GM18511 (cell line): ENCODE measurements at regions not wholly inside any gene's neighbourhood (a gene's known extent, or its start where the extent isn't known, plus 50 kb on each side); places are given as distances from the start of the nearest gene placed in this dataset.
"Not testable (repeated sequence)": the region's sequence is repeated elsewhere in the genome, so short reads cannot be mapped to it uniquely, and the experiment has no call there.

Experiments
- ATAC-seq: cut with Tn5 transposase; IDR thresholded peaks from one replicate; pipeline ENCODE4 v1.9.1; 2021; ENCODE audit warnings: mild to moderate bottlenecking, moderate library complexity; ENCODE audit not compliant: unreplicated experiment

DNA sequence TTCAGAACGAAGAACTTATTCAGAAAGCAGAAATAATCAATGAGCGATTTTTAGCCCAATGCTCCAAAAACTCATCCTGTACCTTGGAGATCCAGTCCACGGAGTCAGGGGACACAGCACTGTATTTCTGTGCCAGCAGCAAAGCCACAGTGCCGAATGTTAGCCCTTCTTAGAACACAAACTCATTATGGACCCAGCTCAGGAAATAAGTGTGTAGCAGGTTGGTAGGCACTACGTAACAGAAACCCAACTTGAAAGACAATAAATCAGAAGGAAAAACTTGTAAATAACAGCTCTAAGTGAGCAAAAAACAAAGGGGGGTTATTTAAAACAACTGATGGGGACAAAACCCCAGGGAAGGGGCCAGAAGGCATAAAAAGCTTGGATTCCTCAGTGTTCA, 112.0 kb upstream of the PRSS1 start:
- ATAC-seq = no peak

DNA sequence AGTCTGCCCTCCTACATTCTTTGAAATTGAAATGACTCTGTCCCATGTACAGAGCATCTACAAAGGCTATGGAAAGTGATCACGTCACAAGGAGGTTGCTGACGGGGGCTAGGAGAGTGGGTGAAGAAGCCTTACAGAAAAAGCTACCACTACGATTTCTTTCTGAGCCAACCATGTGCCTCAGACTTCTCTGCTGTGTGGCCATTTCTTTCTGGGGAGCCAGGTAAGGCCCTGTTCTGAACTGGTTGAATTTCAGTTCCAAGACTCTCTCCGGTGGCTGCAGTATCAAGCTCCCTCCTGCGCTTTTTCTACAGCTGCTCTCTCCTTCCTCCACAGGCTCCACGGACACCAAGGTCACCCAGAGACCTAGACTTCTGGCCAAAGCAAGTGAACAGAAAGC, 112.5 kb upstream of the PRSS1 start:
- ATAC-seq = no peak

DNA sequence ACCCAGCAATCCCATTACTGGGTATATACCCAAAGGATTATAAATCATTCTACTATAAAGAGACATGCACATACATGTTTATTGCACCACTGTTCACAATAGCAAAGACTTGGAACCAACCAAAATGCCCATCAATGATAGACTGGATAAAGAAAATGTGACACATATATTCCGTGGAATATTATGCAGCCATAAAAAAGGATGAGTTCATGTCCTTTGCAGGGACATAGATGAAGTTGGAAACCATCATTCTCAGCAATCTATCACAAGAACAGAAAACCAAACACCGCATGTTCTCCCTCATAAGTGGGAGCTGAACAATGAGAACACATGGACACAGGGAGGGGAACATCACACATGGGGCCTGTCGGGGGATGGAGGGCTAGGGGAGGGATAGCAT, 113.2 kb upstream of the PRSS1 start:
- ATAC-seq = not testable (repeated sequence)

DNA sequence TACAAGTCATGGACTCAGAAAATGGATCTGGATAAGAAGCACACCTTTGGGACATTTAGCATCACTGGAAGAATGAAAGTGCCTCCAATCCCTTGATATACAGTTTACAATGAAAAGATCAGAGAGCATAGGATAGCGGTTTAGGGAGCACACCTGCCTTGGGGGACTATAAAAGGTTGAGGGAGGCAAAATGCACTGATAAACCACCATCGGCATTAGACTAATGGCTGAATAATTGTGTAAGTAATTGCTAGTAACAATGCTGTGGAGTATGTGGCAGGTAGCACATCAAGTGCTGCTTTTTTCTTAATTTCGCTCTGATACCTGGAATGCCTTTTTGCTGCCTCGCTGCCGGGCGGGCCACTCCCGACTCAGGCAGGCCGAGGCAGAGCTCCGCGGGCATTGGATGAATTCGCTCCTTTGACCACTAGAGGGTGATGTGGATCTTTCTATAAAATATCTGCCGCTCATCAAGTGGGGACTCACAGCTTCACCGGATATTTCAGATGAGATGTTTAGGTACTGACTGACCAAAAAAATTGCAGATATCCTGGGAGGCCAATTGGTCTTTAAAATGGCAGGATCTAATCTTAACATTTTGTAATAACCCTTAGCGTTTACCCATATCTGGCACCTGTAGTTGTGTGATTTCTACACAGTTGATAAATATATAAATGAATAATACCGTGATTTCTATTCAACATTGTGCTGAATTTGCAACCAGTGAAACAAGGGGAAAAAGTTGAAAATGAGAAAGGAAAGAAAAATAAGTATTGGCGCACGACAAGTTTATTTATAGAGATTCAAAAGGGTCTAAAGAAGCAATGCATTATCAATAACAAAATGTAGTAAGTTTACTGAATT, 116.8 kb upstream of the PRSS1 start:
- peak; percentile 99 for ATAC-seq

DNA sequence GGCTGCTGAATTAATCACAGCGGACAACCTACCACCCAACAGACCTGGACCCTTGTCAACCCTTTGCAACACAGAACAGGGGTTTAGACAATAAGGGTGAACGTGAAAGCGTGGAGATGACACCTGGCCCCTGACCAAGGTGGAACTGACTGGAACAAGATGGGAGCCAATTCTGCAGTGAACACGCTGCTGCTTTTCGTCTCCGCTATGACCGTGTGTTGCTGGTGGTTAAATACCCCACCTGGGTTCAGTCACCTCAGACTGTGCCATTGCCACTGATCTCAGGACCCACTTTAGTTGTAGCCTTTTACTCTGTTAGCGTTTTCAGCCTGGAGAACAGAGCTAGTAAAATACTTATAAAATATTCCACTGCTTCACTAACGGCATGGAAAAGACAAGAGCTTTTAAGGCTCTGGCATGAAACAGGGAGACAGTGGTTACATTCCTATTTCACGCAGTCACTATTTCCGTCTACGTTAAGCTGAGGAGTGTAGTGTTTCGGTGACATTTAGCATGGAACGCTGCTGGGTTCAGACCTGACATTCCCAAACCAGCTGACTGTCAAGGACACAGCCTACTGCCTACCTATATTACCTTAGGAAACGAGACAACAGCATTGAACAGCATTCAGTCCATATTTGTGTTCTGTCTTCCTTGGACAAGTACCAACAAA, 119.5 kb upstream of the PRSS1 start:
- ATAC-seq = no peak

DNA sequence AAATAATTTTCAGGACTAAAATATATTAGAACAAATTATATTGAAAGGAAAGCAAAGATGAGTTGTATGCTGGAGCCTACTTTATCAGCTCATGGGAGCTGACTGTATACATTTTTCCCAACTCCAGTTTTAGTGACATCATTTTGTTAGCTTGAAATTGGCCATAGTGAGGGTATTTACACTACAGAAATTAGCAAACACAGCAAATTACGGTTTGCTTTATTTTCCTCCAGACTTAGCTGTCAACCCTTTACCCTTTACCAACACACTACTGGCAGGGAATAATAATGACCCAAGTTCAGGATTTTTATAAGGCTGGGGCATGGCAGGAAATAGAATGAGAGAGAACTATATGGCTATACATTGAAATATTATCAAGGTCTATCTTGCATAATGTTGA, 120.3 kb upstream of the PRSS1 start:
- ATAC-seq = no peak

DNA sequence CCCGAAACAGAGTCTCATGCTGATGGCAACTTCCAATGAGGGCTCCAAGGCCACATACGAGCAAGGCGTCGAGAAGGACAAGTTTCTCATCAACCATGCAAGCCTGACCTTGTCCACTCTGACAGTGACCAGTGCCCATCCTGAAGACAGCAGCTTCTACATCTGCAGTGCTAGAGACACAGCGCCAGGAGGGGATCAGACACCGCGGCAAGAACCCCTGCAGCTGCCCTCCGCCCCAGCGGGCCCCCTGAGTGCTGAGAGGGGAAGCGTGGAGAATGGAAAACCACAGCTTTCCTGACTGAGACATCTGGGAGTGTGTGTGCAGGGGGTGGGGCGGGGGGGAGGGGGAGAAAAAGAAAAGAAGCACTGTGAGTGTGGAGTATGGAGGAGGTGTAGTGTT, 122.0 kb upstream of the PRSS1 start:
- ATAC-seq = not testable (repeated sequence)

DNA sequence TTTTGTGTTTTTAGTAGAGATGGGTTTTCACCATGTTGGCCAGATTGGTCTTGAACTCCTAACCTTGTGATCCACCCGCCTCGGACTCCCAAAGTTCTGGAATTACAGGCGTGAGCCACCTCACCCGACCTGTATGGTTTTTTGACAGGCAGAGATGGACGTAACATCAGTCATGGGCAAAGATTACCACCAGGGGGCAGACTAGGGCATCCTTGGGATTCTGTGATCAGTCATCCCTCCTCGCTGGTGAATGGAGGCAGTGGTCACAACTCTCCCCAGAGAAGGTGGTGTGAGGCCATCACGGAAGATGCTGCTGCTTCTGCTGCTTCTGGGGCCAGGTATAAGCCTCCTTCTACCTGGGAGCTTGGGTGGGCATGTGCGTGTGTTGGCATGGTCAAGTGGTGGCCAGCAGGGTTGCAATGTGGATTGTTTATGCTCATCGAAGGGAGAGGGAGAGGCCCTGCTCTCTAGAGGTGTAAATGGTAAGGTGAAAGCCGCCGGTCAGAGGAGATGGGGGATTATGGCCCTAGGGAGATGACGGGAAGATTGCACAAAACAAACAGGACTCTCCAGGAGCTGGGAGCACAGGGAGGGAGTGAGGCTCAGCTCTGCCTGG, 122.7 kb upstream of the PRSS1 start:
- ATAC-seq = peak; percentile 77

DNA sequence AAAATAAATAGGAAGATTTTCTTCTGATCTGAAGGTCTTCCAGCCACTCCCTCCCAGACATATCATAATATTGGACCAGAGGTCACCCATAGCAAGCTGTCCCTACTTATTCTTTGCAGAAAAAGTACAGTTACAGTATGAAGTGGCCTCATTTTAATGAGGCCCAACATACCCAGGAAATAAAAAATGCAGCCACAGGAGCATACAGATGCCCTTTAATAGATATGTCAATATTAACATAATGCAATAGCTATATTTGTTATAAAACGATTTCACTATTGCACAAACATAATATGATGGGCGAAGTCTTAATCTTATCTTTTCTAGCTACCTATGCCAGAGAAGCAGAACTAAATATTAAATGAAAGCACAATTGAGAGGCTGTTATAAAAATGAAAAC, 124.1 kb upstream of the PRSS1 start:
- not testable (repeated sequence) for ATAC-seq

DNA sequence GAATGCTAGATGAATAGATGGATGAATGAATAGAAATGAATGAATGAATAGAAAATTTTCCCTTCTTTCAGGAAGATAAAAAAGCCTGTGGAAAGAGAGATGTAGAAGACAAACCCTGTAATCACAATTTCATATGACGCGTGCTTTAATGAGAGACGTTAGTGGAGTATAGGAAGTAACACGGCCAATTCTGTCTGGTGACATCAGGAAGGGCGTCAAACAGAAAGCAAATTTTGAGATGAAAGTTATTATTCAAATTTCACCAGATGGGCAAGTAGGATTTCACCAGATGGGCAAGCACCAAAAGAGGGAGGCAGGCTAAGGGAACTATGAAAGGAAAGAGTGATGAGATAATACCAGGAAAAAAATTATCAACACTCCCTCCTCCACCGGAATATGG, 128.9 kb upstream of the PRSS1 start:
- ATAC-seq = no peak

DNA sequence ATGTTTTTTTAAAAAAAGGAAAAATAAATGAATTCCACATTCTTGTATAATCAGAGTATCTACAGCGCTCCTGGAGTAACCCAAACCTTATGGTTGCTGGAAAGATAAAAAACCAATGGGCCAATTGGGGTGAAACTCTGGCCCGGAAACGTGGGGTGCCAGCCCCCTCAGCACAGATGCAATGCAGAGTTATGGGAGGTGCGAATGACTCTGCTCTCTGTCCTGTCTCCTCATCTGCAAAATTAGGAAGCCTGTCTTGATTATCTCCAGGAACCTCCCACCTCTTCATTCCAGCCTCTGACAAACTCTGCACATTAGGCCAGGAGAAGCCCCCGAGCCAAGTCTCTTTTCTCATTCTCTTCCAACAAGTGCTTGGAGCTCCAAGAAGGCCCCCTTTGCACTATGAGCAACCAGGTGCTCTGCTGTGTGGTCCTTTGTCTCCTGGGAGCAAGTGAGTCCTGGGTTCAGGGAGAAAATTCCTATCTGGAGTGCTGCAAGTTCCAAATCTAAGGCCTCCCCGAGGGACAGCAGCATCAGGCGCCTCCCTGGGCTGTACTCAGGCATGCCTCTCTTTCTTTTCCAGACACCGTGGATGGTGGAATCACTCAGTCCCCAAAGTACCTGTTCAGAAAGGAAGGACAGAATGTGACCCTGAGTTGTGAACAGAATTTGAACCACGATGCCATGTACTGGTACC, 130.5 kb upstream of the PRSS1 start:
- no peak for ATAC-seq

DNA sequence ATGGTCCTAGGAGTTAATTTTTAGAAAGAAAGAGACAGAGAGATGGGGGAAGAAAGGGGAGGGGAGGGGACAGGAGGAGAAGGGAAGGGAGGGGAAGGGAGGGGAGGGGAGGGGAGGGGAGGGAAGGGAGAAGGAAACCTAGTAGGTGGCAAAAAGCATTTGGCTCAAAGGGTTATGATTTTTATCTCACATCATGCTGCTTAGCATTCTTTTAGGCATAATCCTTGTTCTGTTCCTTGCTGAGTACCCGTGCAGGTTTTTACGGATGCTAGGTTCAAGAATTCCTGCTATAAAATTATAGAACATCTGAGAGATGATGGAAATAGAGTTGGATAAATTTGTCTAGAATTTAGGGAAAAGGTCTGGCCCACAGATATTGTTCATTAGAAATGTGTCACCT, 132.4 kb upstream of the PRSS1 start:
- ATAC-seq = no peak

DNA sequence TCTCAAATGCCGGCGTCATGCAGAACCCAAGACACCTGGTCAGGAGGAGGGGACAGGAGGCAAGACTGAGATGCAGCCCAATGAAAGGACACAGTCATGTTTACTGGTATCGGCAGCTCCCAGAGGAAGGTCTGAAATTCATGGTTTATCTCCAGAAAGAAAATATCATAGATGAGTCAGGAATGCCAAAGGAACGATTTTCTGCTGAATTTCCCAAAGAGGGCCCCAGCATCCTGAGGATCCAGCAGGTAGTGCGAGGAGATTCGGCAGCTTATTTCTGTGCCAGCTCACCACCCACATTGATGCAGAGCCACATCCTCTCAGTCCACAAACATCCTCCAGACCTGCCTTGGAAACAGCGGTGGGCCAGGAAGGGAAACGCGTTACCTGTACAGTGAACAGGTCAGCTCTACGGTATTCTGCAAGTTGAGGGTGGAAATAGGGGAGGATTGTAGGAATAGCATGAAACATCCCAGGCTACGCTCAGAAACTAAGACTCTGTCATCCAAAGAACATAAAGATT, 133.1 kb upstream of the PRSS1 start:
- ATAC-seq = no peak

DNA sequence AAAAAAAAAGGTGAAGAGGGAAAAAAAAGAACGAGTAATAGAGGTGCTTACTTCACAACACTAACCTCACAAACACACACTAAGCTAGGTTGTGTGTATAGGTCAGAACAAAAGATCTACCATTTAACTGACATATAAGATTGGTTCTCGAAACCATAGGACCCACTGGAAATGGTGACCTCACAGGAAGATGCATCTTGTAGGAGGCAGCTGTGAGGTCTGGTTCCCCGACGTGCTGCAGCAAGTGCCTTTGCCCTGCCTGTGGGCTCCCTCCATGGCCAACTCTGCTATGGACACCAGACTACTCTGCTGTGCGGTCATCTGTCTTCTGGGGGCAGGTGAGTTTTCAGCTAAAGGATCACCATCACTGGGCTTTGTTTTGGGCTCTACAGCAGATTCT, 133.8 kb upstream of the PRSS1 start:
- no peak for ATAC-seq

DNA sequence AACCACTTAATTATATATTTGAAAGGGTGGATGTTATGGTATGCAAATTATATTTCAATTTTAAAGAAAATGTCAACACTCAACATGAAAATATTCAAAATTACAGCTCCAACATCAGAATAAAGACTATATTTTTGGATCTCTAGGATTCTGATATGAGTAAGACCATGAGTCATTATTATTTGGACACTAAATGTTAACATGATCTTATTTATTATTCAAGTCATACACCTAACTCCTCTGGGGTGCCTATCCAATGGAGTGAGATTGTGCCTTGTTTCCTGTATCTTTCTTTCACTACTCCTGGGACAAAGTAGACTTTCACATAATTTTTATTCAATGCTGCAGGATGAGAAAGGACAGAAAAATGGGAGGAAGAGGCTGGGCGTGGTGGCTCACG, 135.2 kb upstream of the PRSS1 start:
- ATAC-seq = no peak

DNA sequence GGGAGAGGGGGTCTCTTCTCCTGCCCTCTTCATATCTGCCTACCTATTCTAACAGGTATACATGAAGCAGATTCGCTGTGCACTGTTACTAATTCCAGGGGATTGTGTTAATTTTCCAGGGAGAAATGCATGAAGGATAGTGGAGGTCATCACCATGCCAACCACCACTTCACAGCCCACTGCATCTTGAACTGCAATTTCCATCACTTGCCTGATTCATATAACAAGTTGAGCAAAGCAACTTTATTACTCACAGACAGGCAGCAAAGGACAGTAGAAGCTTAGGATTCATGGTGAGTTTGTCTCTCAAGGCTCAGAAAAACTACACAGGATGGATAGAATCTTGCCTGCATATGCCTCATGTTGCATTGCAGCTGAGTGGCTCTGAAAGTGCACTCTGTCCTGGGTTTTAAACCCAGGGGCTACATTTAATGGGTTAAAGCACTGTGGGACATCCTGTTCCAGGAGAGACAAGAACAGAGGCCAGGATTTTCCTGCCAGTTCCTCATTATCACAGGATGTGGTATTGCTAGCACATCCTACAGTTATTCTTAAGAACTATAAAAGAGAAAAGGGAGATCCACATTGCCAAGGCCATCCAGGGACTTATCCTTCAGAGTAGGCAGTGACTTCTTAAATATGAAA, 136.9 kb upstream of the PRSS1 start:
- ATAC-seq = no peak

DNA sequence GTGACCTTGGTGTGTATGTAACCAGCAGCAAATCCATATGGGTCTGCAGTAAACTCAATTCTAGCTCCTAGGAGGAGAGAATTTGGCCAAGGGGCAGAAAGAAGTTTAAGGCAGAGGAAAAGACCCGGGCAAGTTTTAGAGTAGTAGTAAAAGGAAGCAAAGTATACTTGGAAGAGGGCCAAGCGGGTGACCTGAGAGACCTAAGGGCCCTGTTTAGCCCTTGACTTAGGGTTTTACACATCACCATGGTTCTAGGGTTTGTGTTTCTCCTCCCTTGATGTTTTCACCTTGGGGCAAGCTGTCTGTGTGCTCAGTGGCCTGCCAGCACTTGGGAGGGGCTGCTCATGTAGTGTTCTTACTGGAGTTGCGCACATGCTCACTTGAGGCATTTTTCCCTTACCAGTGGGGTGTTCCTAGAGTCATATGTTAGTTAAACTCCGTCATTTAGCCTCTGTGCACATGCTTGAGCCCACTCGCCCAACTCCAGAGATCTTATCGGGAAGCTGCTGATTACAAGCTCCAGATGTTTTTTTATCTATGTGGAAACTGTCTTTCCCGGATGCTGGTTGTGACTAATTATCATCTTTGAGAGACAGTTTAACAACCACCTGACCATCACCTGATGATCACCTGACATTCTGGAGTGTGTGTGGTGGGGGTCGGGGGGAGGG, 137.6 kb upstream of the PRSS1 start:
- ATAC-seq = no peak

DNA sequence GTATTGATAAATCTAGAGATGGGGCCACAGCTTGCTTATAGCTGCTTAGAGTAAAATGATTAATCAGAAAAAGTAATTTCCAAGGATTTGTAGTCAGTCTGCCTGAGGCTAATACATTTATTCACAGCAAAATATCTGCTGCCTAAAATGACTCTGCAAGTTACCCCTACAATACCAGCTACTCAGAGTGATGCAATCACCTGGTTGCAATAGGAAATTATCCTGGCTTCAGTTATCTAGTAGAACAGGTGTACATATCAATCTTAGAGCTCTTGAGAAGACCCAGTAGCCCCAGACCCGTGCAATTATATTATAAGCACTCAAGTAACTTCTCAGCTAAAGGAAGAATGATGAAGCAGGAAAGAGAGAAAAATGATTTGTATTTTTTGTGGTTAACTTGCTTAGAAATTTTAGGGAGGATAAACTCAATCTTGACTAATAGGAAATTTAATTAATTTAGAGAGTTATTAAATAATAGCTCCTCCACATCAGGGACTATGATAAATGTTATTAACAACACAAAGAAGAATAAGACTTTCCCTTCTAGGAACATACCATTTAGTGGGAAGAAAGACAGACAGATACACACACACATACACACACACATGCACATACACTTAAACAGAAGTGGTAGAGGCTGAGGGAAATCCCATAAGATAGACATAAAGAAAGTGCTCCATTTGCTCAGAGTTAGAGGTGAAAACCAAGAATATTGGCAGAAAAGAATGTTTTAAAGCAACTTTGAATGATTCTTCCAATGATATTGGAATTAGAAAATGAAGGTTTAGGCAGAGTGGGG, 140.4 kb upstream of the PRSS1 start:
- ATAC-seq = no peak

DNA sequence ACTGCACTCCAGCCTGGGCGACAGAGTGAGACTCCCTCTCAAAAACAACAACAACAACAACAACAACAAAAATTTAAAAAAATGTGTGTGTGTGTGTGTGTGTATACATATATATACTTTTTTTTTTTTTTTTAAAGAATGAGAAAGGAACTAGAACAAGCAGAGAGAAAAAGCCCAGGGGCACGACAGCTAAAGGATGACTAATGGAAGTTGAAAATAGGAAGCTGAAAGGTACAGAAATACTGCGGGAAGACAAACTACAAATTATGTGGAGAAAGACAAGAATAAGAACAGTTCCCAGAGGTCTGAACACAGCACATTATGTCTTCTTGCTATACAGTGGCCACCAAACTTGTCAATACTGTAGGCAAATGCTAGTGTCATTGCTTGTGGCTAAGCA, 141.9 kb upstream of the PRSS1 start:
- ATAC-seq = no peak
